Esophagus muscularis mucosa (tissue), 4 donors: ENCODE measurements at regions not wholly inside any gene's neighbourhood (a gene's known extent, or its start where the extent isn't known, plus 50 kb on each side); places are given as distances from the start of the nearest gene placed in this dataset.
A peak's percentile ranks its signal among the peaks of the same experiment; 100 is the strongest.

Experiments
- DNase-seq: peaks from one replicate; pipeline ENCODE4 v3.0.0-alpha.2; 2017; ENCODE audit errors: extremely low spot score
- H3K27ac ChIP-seq, 4 donors: fragments of 200-600 bp; sonication (generic); replicated peaks in 1 of 4; 1 replicate in 3 of 4; 2 replicates in 1 of 4; pipeline ENCODE4 v1.5.1; 2016 to 2019; ENCODE audit warnings: mild to moderate bottlenecking in 1 of 4
- H3K27me3 ChIP-seq, 4 donors: fragments of 200-600 bp; sonication (generic); one replicate each; pipeline versions ENCODE4 v1.5.1 to v1.6.0; 2016 to 2019
- H3K36me3 ChIP-seq, 4 donors: fragments of 200-600 bp; sonication (generic); one replicate each; pipeline ENCODE4 v1.5.1; 2016 to 2019
- H3K4me1 ChIP-seq, 4 donors: fragments of 200-600 bp; sonication (generic); one replicate each; pipeline ENCODE4 v1.5.1; 2016 to 2019
- H3K4me3 ChIP-seq, 4 donors: fragments of 200-600 bp; sonication (generic); 1 replicate in 2 of 4; 2 replicates in 2 of 4; pipeline ENCODE4 v1.5.1; 2016 to 2019; ENCODE audit warnings: mild to moderate bottlenecking in 4 of 4, moderate library complexity in 1 of 4
- H3K9me3 ChIP-seq, 4 donors: fragments of 200-600 bp; sonication (generic); 1 replicate in 3 of 4; 2 replicates in 1 of 4; pipeline ENCODE4 v1.5.1; 2016 to 2019
- EP300 ChIP-seq: sonication (generic); formaldehyde crosslinking; IDR thresholded peaks from one replicate; pipeline ENCODE4 v1.6.1; 2017; ENCODE audit warnings: antibody characterized with exemption
- POLR2A ChIP-seq: fragments of 450-650 bp; IDR thresholded peaks from one replicate; pipeline ENCODE4 v1.6.1; 2017; ENCODE audit warnings: antibody characterized with exemption, moderate library complexity, mild to moderate bottlenecking, low read depth
- POLR2AphosphoS5 ChIP-seq, 2 donors: sonication (generic); formaldehyde crosslinking; IDR thresholded peaks; one replicate each; pipeline ENCODE4 v1.6.1; 2017; ENCODE audit warnings: antibody characterized with exemption in 2 of 2
- WGBS: methylation state at CpG from one replicate; pipeline ENCODE4 v1.1.5; 2018; 5-methylcytosine and 5-hydroxymethylcytosine counted together
- intact Hi-C: fragments of 100-400 bp; cut with DNase I; formaldehyde crosslinking; loops from one replicate; pipeline ENCODE4 v1.15.1; 2023
- TF ChIP-seq, protein P1 (sequence below), 3 experiments: fragments of 200-600 bp in 2 of 3; fragments of 450-650 bp in 1 of 3; sonication (generic) in 2 of 3; IDR thresholded peaks; one replicate each; pipeline ENCODE4 v1.5.1; 2017 to 2019; ENCODE audit warnings: antibody characterized with exemption in 3 of 3, mild to moderate bottlenecking in 2 of 3, moderate library complexity in 1 of 3

- Histone ChIP-seq H3K4me1 (no peaks in the 10 kb centered on the region), H3K27me3 (no peaks in the 10 kb centered on the region), H3K9me3 (no peaks in the 10 kb centered on the region), H3K27ac (no peak overlapping the region), H3K4me3 (no peak overlapping the region), H3K36me3 (no peaks in the 10 kb centered on the region)
- intact Hi-C loops, result no loop called here
- WGBS, result 55% methylated on average over 5 of the region's 5 CpGs
- DNase-seq, result no peak
- TF ChIP-seq POLR2AphosphoS5 (IDR thresholded peaks at IDR 0.05), result no peak
- TF ChIP-seq, protein P1, sequence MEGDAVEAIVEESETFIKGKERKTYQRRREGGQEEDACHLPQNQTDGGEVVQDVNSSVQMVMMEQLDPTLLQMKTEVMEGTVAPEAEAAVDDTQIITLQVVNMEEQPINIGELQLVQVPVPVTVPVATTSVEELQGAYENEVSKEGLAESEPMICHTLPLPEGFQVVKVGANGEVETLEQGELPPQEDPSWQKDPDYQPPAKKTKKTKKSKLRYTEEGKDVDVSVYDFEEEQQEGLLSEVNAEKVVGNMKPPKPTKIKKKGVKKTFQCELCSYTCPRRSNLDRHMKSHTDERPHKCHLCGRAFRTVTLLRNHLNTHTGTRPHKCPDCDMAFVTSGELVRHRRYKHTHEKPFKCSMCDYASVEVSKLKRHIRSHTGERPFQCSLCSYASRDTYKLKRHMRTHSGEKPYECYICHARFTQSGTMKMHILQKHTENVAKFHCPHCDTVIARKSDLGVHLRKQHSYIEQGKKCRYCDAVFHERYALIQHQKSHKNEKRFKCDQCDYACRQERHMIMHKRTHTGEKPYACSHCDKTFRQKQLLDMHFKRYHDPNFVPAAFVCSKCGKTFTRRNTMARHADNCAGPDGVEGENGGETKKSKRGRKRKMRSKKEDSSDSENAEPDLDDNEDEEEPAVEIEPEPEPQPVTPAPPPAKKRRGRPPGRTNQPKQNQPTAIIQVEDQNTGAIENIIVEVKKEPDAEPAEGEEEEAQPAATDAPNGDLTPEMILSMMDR (IDR thresholded peaks at IDR 0.05), result peak in 2 of 3 experiments; percentile 26 to 45
Observed at GRCh38 chr11:22920939-22921565, 60.8 kb upstream of the CCDC179 start.

GRCh38 chr11:22922672-22923071, 62.4 kb upstream of the CCDC179 start:
- H3K9me3 ChIP-seq, result no peaks in the 10 kb centered on the region
- no peak for DNase-seq
- no peaks in the 10 kb centered on the region for H3K27me3 ChIP-seq
- intact Hi-C loops, result no loop called here
- H3K4me1 ChIP-seq, result no peaks in the 10 kb centered on the region
- no peak overlapping the region for H3K4me3 ChIP-seq
- 89% methylated on average over 1 of the region's 1 CpG for WGBS
- H3K27ac ChIP-seq, result no peak overlapping the region
- H3K36me3 ChIP-seq, result no peaks in the 10 kb centered on the region
- TF ChIP-seq POLR2AphosphoS5 (IDR thresholded peaks at IDR 0.05), result no peak
- no peak for TF ChIP-seq POLR2A
- TF ChIP-seq EP300, result no peak
- TF ChIP-seq, protein P1 (IDR thresholded peaks at IDR 0.05), result no peak

- Histone ChIP-seq H3K36me3 (no peaks in the 10 kb centered on the region), H3K4me1 (no peaks in the 10 kb centered on the region), H3K27me3 (no peaks in the 10 kb centered on the region), H3K9me3 (no peaks in the 10 kb centered on the region), H3K27ac (no peak overlapping the region), H3K4me3 (no peak overlapping the region)
- DNase-seq, result no peak
- 79% methylated on average over 1 of the region's 1 CpG for WGBS
- TF ChIP-seq EP300, result no peak
- no peak for TF ChIP-seq POLR2AphosphoS5 (IDR thresholded peaks at IDR 0.05)
- intact Hi-C loops, result no loop called here
Observed at GRCh38 chr11:22923561-22923960, 63.3 kb upstream of the CCDC179 start.

DNA sequence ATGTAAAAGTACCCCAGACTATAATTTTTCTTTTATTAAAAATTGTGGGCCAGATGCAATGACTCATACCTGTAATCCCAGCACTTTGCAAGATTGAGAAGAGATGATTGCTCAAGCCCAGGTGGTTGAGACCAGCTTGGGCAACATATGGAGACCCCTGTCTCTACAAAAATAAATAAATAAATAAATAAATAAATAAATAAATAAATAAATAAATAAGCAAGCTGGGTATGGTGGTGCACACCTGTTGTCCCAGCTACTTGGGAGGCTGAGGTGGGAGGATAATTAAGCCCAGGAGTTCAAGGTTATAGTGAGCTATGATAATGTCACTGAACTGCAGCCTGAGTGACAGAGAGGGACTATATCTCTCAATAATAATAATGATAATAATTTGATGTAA, 66.1 kb upstream of the CCDC179 start:
- no peak for DNase-seq
- no peaks in the 10 kb centered on the region for H3K36me3 ChIP-seq
- H3K9me3 ChIP-seq, result no peaks in the 10 kb centered on the region
- no peaks in the 10 kb centered on the region for H3K4me1 ChIP-seq
- intact Hi-C loops, result no loop called here
- no peaks in the 10 kb centered on the region for H3K27me3 ChIP-seq
- TF ChIP-seq EP300 (no peak), POLR2A (no peak), POLR2AphosphoS5 (IDR thresholded peaks at IDR 0.05) (no peak)
- TF ChIP-seq, protein P1 (IDR thresholded peaks at IDR 0.05), result no peak
- H3K27ac ChIP-seq, result no peak overlapping the region
- H3K4me3 ChIP-seq, result no peak overlapping the region

DNA sequence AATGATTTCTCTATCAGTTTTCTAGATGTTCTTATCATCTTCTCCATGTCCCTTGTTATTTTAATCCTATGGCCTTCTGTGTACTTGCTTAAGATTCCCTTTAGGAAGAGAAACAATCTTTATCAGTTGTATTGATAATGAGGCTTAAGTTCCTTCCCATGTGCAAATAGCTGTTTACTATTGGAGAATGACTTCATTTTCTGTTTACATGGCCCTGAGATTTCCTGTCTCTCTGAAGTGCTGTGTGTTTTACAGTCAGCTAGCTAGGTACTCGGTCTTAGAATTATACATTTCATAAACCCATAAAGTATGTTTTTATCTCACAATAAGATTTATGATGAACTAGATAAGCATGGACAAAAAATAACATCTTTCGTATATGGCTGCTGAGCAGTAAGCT, 67.5 kb upstream of the CCDC179 start:
- DNase-seq, result no peak
- no peaks in the 10 kb centered on the region for H3K27me3 ChIP-seq
- 77% methylated on average over 2 of the region's 2 CpGs for WGBS
- intact Hi-C loops, result no loop called here
- no peaks in the 10 kb centered on the region for H3K9me3 ChIP-seq
- TF ChIP-seq POLR2AphosphoS5 (IDR thresholded peaks at IDR 0.05), result no peak
- TF ChIP-seq, protein P1 (IDR thresholded peaks at IDR 0.05), result no peak
- TF ChIP-seq EP300, result no peak
- TF ChIP-seq POLR2A, result no peak
- H3K27ac ChIP-seq, result no peak overlapping the region
- no peaks in the 10 kb centered on the region for H3K36me3 ChIP-seq
- no peak overlapping the region for H3K4me3 ChIP-seq
- no peaks in the 10 kb centered on the region for H3K4me1 ChIP-seq
